PFSK-1 (cell line): ENCODE measurements at regions not wholly inside any gene's neighbourhood (a gene's known extent, or its start where the extent isn't known, plus 50 kb on each side); places are given as distances from the start of the nearest gene placed in this dataset.

ENCODE experiments used
- FOXP2 ChIP-seq: optimal IDR thresholded peaks from 2 replicates; pipeline ENCODE3; 2011; ENCODE audit warnings: borderline replicate concordance, control low read depth, inconsistent platforms; ENCODE audit not compliant: insufficient read depth; ENCODE audit errors: extremely low read length, extremely low read depth
- POLR2AphosphoS5 ChIP-seq: IDR thresholded peaks from 2 replicates; pipeline ENCODE4 v1.6.1; 2012; ENCODE audit warnings: low read depth, mild to moderate bottlenecking, control low read depth, low read length, moderate library complexity
- REST ChIP-seq, 2 experiments: IDR thresholded peaks; 2 replicates each; pipeline versions ENCODE4 v1.6.1 to v1.8.0; 2011 to 2012; ENCODE audit warnings: low read depth in 2 of 2, low read length in 2 of 2, control low read depth in 1 of 2, inconsistent platforms in 1 of 2, mild to moderate bottlenecking in 1 of 2, moderate library complexity in 1 of 2; ENCODE audit not compliant: insufficient read depth in 1 of 2
- SIN3A ChIP-seq: IDR thresholded peaks from 2 replicates; pipeline ENCODE4 v1.6.1; 2012; ENCODE audit warnings: mild to moderate bottlenecking, low read length, moderate library complexity, borderline replicate concordance; ENCODE audit not compliant: insufficient read depth
- TAF1 ChIP-seq: IDR thresholded peaks from 2 replicates; pipeline ENCODE4 v1.6.1; 2012; ENCODE audit warnings: low read length, control low read depth, borderline replicate concordance; ENCODE audit not compliant: insufficient read depth

GRCh38 chr1:56284928-56285327, 294.4 kb downstream of the PLPP3 start:
- no peak for TF ChIP-seq TAF1
- peak; percentile 56 to 86; a peak in 3 of 4 replicates for TF ChIP-seq REST (IDR thresholded peaks at IDR 0.05; ENCODE audit: insufficient read depth in 1 of 2, low read depth in 2 of 2, low read length in 2 of 2)

- no peak for TF ChIP-seq TAF1
- TF ChIP-seq POLR2AphosphoS5 = no peak
- TF ChIP-seq REST (IDR thresholded peaks at IDR 0.05; ENCODE audit: insufficient read depth in 1 of 2, low read depth in 2 of 2, low read length in 2 of 2) = no peak
- no peak for TF ChIP-seq FOXP2
- TF ChIP-seq SIN3A = no peak
Observed at GRCh38 chr1:56278061-56278460, 301.3 kb downstream of the PLPP3 start.

GRCh38 chr1:56268519-56269140, 310.7 kb downstream of the PLPP3 start:
- TF ChIP-seq TAF1 (no peak), REST (IDR thresholded peaks at IDR 0.05; ENCODE audit: insufficient read depth in 1 of 2, low read depth in 2 of 2, low read length in 2 of 2) (no peak), SIN3A (no peak), FOXP2 (no peak), POLR2AphosphoS5 (no peak)

GRCh38 chr1:56267611-56268010, 311.8 kb downstream of the PLPP3 start:
- TF ChIP-seq SIN3A (no peak), TAF1 (no peak), REST (IDR thresholded peaks at IDR 0.05; ENCODE audit: insufficient read depth in 1 of 2, low read depth in 2 of 2, low read length in 2 of 2) (no peak), FOXP2 (no peak), POLR2AphosphoS5 (no peak)

GRCh38 chr1:56266359-56266758, 313.0 kb downstream of the PLPP3 start:
- TF ChIP-seq TAF1 (no peak), FOXP2 (no peak), POLR2AphosphoS5 (no peak), REST (IDR thresholded peaks at IDR 0.05; ENCODE audit: insufficient read depth in 1 of 2, low read depth in 2 of 2, low read length in 2 of 2) (no peak), SIN3A (no peak)
